ENCODE measurements at regions not wholly inside any gene's neighbourhood (a gene's known extent, or its start where the extent isn't known, plus 50 kb on each side); places are given as distances from the start of the nearest gene placed in this dataset.

GRCh38 chr9:18296702-18297055, 177.3 kb upstream of the ADAMTSL1 start:
- Histone ChIP-seq H4K20me1 (ENCODE audit: insufficient read depth) (no peaks in the 10 kb centered on the region), H3K4me3 (replicated peaks in 1 of 2; ENCODE audit: low read depth in 1 of 2, low read length in 2 of 2) (no peak overlapping the region), H3K4me2 (ENCODE audit: low read length) (no peak overlapping the region), H3K36me3 (ENCODE audit: control insufficient read depth in 1 of 2, insufficient read depth in 2 of 2, low read length in 2 of 2) (no peaks in the 10 kb centered on the region), H3K9me3 (ENCODE audit: control insufficient read depth in 1 of 2, insufficient read depth in 1 of 2, low read depth in 1 of 2, low read length in 2 of 2) (no peaks in the 10 kb centered on the region), H3K27me3 (ENCODE audit: insufficient read depth, low read length) (no peaks in the 10 kb centered on the region), H3K9me2 (ENCODE audit: insufficient read depth) (no peaks in the 10 kb centered on the region), H3K27ac (ENCODE audit: low read depth, low read length) (no peak overlapping the region), H3K9ac (ENCODE audit: low read length) (no peak overlapping the region), H2AFZ (ENCODE audit: low read depth, low read length, poor library complexity, severe bottlenecking) (no peak overlapping the region), H3K4me1 (ENCODE audit: control insufficient read depth in 1 of 2, insufficient read depth in 2 of 2, low read length in 2 of 2) (no peaks in the 10 kb centered on the region), H3K79me2 (ENCODE audit: insufficient read depth, low read length) (no peaks in the 10 kb centered on the region)
- DNase-seq (ENCODE audit: low read depth, low spot score) (no peak), ATAC-seq (no peak)
- RAD21 ChIA-PET (ENCODE audit: low non-redundant PET in 1 of 2, low total read pairs in 2 of 2, uncharacterized antibody in 2 of 2, unreplicated experiment in 2 of 2): no interaction called here
- intact Hi-C loops (cut with micrococcal nuclease): no loop called here
- POLR2A ChIA-PET: no interaction called here
- no TSS peak for BruUV-seq (replicated peaks)
- CTCF ChIA-PET: no interaction called here
- TF ChIP-seq SIN3A (IDR thresholded peaks at IDR 0.05; ENCODE audit: low read depth): no peak
- TF ChIP-seq ELF1 (IDR thresholded peaks at IDR 0.05; ENCODE audit: borderline replicate concordance, low read depth): no peak
- TF ChIP-seq EGR1 (IDR thresholded peaks at IDR 0.05; ENCODE audit: low read depth): no peak
- no peak for TF ChIP-seq CEBPB (IDR thresholded peaks at IDR 0.05; ENCODE audit: low read depth)
- TF ChIP-seq POLR2A (IDR thresholded peaks at IDR 0.05; ENCODE audit: borderline replicate concordance, extremely low read depth, insufficient read depth, insufficient read length): no peak
- no peak for TF ChIP-seq ZBTB33 (IDR thresholded peaks at IDR 0.05; ENCODE audit: extremely low read depth, insufficient replicate concordance, low read length)
- no peak for TF ChIP-seq FOSL1 (IDR thresholded peaks at IDR 0.05; ENCODE audit: low read depth)
- no peak for TF ChIP-seq ZFX (IDR thresholded peaks at IDR 0.05)
- no peak for TF ChIP-seq EZH2 (IDR thresholded peaks at IDR 0.05)
- TF ChIP-seq ZNF274 (IDR thresholded peaks at IDR 0.05; ENCODE audit: low read depth, low read length): no peak
